IPS DF 6.9 (cell line): ENCODE measurements at regions not wholly inside any gene's neighbourhood (a gene's known extent, or its start where the extent isn't known, plus 50 kb on each side); places are given as distances from the start of the nearest gene placed in this dataset.

ENCODE experiments used
- DNase-seq: peaks from one replicate; pipeline ENCODE4 v3.0.0-alpha.2; 2013; ENCODE audit warnings: low read depth, low spot score
- H3K27ac ChIP-seq: one replicate; pipeline ENCODE4 v1.5.1; 2013; ENCODE audit warnings: low read length, control low read depth
- H3K27me3 ChIP-seq: 2 replicates; pipeline ENCODE4 v1.6.1; 2013; ENCODE audit warnings: mild to moderate bottlenecking, low read length; ENCODE audit not compliant: control insufficient read depth, insufficient read depth
- H3K36me3 ChIP-seq: 2 replicates; pipeline ENCODE4 v1.6.1; 2013; ENCODE audit warnings: low read length; ENCODE audit not compliant: control insufficient read depth, insufficient read depth
- H3K4me1 ChIP-seq: 2 replicates; pipeline ENCODE4 v1.6.1; 2013; ENCODE audit warnings: low read length; ENCODE audit not compliant: control insufficient read depth, insufficient read depth
- H3K4me3 ChIP-seq: 2 replicates; pipeline ENCODE4 v1.5.1; 2013; ENCODE audit warnings: mild to moderate bottlenecking, low read length
- H3K9me3 ChIP-seq: 2 replicates; pipeline ENCODE4 v1.6.1; 2013; ENCODE audit warnings: low read length, inconsistent platforms; ENCODE audit not compliant: control insufficient read depth, insufficient read depth
- WGBS: extraction: QIAGEN DNeasy Blood & Tissue Kit; methylation state at CpG from one replicate; pipeline ENCODE4 v1.1.7; 2013; ENCODE audit warnings: mixed read lengths, missing lambda C conversion rate; ENCODE audit not compliant: insufficient read length, insufficient coverage; 5-methylcytosine and 5-hydroxymethylcytosine counted together

DNA sequence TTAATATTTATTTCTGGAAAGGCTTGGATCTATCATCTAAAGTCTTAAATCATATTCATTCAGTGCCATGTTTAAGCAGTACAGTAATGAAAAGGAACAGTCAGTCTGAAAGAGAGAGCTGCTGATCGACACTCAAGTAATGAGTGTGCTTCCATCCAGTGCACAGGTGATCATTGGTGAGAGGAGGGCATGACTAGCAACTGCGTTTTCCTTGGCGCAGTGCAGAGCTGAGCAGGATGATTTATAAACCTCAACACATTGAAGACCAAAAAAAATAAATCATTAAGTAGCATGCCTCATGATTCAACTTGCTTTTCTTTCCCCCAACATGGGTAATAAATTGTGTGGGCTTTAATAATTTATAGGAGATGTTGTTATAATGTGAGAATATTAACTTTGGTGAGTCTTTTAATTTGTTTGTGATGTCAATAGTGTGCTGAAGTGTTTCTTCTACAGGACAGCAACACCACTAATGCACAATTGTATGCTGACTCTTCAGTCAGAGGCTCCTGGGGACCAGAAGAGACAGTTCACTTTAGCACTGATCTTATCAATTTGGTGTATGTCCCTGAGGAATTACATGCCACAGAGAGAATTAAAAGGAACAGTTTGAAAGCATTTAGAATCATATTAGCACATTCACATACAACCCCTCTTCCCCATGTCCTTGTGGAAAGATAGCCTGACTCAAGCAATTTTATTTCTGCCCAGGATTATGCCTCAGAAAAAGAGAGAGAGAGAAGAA is 199.7 kb upstream of the ADGRL2 start:
- H3K9me3 ChIP-seq, result no peaks in the 10 kb centered on the region
- H3K36me3 ChIP-seq, result no peaks in the 10 kb centered on the region
- WGBS, result no CpG with 5 or more reads among the region's 3 CpGs

DNA sequence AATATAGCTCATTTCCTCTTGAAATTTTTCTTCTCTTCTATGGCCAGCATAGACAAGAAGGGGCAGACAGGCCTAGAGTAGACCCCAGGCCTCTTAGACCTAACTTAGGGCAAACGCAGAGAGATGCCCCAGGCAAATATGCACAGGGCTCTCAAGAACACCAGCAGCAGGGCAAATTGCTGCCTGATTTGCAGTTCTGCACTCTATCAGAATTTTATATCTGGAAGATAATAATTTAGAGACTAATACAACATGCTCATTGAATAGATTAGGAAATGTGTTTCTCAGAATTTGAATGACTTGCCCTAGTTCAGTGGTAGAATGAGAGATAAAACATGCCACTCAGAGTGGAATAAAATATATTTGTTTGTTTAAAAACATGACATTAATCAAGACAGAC is 200.4 kb upstream of the ADGRL2 start:
- no CpG with 5 or more reads among the region's 1 CpG for WGBS
- H3K9me3 ChIP-seq, result no peaks in the 10 kb centered on the region
- H3K36me3 ChIP-seq, result no peaks in the 10 kb centered on the region
- no peaks in the 10 kb centered on the region for H3K27me3 ChIP-seq
- no peaks in the 10 kb centered on the region for H3K4me1 ChIP-seq
- H3K4me3 ChIP-seq, result no peak overlapping the region
- H3K27ac ChIP-seq, result no peak overlapping the region
- no peak for DNase-seq

More for the DNA sequence above, 199.7 kb upstream of the ADGRL2 start:
- Histone ChIP-seq H3K27ac (no peak overlapping the region), H3K4me1 (no peaks in the 10 kb centered on the region), H3K27me3 (no peaks in the 10 kb centered on the region), H3K4me3 (no peak overlapping the region)
- DNase-seq, result no peak

DNA sequence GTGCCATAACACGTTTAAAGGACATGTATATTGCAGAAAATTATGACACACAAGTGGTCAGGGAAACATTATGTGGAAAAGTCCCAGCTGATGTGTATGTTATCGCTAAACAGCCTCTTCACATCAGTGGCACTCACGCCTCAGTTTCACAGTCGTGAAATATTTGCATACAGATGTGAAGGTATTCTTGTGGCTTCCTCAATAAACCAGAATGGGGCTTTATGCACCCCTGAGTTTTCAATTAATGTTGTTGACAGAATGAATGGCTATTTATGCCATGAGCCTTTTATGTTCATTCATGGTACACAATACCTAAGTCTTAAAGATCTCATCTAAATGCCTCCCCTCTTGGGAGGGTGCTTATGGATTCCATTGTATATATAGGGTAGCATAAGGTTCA is 202.1 kb upstream of the ADGRL2 start:
- no peak overlapping the region for H3K4me3 ChIP-seq
- no CpG with 5 or more reads among the region's 4 CpGs for WGBS
- no peak for DNase-seq
- H3K27ac ChIP-seq, result no peak overlapping the region
- H3K36me3 ChIP-seq, result no peaks in the 10 kb centered on the region
- H3K9me3 ChIP-seq, result no peaks in the 10 kb centered on the region
- H3K4me1 ChIP-seq, result no peaks in the 10 kb centered on the region
- H3K27me3 ChIP-seq, result no peaks in the 10 kb centered on the region

DNA sequence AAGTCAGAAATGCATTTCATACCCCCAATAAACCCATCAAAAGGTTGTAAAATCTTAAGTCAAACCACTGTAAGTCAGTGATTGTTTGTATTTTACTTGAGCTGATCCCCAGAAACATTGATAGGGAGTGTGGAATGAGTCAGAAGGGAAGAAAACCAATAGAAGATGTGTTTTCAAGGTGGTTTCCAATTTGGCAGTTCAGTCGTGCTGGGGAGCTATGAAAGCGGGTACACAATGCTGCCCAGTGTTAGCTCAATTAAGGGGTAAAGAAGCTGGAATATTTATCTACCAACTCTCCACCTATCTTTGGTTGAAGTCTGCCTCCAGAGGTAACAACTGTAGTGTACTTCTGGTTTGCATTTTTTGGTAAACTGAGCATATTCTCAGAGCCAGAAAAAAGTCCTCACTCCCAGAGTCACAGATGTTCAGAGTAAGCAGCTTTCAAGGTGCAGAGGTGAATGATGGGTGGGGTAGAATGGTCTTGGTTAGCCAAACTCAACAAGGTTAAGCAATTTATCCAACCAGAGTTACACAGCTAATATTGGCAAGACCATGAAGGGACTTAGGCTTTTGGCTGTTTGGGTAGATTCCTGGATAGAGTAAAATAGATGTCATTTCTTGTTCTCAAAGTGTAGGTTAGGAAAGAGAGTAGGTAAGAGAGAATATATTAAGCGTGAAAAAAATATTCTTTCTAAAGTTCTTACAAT is 202.9 kb upstream of the ADGRL2 start:
- H3K4me1 ChIP-seq, result no peaks in the 10 kb centered on the region
- H3K4me3 ChIP-seq, result no peak overlapping the region
- WGBS, result 100% methylated on average over 1 of the region's 3 CpGs
- H3K27me3 ChIP-seq, result no peaks in the 10 kb centered on the region
- H3K9me3 ChIP-seq, result no peaks in the 10 kb centered on the region
- H3K36me3 ChIP-seq, result no peaks in the 10 kb centered on the region
- no peak for DNase-seq
- H3K27ac ChIP-seq, result no peak overlapping the region

DNA sequence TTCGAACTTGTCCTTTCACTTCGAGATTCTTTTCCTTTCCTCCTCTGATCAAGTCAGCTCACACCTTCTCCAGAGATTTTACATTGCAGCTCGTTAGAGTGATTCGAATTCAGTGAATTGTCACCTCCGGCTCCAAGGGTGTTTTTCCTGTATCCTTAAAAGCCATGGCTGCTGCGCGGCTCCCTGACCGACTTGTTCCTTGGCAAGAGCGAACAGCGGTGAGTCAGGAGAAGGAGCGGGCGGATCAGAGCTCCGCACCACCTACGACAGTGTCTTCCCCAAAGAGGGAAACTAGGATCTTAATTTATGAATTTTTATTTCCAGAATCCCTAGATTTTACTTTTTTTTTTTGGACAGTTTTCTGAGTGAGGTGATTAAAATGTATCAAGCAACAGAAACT is 204.4 kb upstream of the ADGRL2 start:
- no peaks in the 10 kb centered on the region for H3K27me3 ChIP-seq
- H3K9me3 ChIP-seq, result no peaks in the 10 kb centered on the region
- H3K36me3 ChIP-seq, result no peaks in the 10 kb centered on the region
- DNase-seq, result no peak
- H3K4me3 ChIP-seq, result no peak overlapping the region
- H3K4me1 ChIP-seq, result no peaks in the 10 kb centered on the region
- no peak overlapping the region for H3K27ac ChIP-seq
- WGBS, result no CpG with 5 or more reads among the region's 14 CpGs

DNA sequence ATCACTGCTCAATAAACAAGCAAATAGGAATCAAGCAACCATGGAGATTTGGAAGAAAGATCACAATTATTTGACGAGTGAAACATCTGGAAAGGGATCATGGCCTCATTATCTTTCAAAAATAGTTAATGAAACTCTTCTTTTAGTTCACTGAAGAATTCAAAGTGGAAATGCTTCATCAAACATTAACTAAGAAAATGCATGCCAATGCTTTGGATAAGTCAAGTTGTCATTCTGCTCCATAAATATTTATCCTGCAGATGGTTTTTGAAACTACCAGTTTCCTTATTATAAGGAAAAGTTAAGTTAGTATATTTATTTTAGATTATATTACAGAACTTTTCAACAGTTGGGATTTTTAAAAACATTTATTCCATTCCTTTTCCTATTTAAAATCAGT is 206.5 kb upstream of the ADGRL2 start:
- no CpG with 5 or more reads among the region's 1 CpG for WGBS
- Histone ChIP-seq H3K9me3 (no peaks in the 10 kb centered on the region), H3K27ac (no peak overlapping the region), H3K36me3 (no peaks in the 10 kb centered on the region), H3K27me3 (no peaks in the 10 kb centered on the region), H3K4me1 (no peaks in the 10 kb centered on the region), H3K4me3 (no peak overlapping the region)
- no peak for DNase-seq

DNA sequence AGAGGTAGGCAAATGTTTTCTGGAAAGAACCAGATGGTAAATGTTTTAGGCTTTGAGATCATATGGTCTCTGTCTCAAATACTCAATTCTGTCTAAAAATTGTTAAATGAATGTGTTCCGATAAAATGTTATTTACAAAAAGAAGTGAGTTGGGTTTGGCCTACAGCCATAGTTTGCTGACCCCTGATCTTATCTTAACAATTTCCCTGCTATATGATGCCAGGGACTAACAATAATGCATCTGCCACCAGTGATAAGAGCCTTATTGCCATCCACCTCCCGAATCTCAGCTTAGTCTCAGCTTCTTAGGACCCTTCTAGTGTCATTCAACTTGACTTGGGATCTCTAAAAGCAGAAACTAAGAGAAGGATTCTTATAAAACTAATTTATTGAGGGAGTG is 208.5 kb upstream of the ADGRL2 start:
- H3K4me1 ChIP-seq, result no peaks in the 10 kb centered on the region
- H3K27ac ChIP-seq, result no peak overlapping the region
- no peak overlapping the region for H3K4me3 ChIP-seq
- no peaks in the 10 kb centered on the region for H3K9me3 ChIP-seq
- no peak for DNase-seq
- no CpG with 5 or more reads among the region's 2 CpGs for WGBS
- no peaks in the 10 kb centered on the region for H3K36me3 ChIP-seq
- no peaks in the 10 kb centered on the region for H3K27me3 ChIP-seq

DNA sequence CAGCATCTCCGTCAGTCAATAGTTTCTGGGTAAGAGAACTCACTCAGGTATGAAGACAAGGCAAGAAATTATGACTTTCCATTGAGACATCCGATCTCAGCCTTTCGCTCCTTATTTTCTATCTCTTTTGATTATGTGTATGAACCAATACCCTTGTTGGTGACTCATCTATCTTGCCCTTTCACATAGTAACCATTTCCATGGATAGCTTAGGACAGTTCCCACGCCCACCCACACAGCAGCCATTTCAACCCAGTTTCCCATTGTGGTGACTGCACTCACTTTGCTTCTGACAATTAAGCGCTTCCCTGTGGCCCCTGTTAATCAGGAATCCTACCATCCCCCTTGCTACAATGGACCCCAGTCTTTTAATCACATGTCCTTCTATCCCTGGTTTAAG is 210.6 kb upstream of the ADGRL2 start:
- Histone ChIP-seq H3K36me3 (no peaks in the 10 kb centered on the region), H3K27ac (no peak overlapping the region), H3K4me3 (no peak overlapping the region), H3K27me3 (no peaks in the 10 kb centered on the region), H3K9me3 (no peaks in the 10 kb centered on the region), H3K4me1 (no peaks in the 10 kb centered on the region)
- no CpG with 5 or more reads among the region's 5 CpGs for WGBS
- DNase-seq, result no peak

DNA sequence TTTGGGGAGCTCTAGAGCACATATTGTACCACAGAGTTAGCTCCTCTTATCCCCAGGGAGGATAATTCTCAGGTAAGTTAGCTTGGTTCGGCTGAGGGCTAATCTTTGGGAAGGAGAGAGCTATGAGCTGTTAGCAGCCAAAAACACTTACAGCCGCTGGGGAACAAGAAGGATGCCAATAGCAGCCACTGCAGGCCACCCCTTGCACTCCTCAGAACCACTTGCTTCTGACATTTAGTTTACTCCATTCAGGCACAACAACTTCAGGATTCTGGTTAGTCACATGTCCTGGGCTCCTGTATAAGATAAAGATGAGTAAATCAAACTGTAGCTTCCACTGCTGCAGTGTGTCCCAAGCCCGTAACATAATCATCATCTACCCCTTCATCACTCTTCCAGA is 212.6 kb upstream of the ADGRL2 start:
- Histone ChIP-seq H3K36me3 (no peaks in the 10 kb centered on the region), H3K4me1 (no peaks in the 10 kb centered on the region), H3K9me3 (no peaks in the 10 kb centered on the region), H3K27me3 (no peaks in the 10 kb centered on the region), H3K27ac (no peak overlapping the region), H3K4me3 (no peak overlapping the region)
- no CpG with 5 or more reads among the region's 3 CpGs for WGBS
- DNase-seq, result no peak

DNA sequence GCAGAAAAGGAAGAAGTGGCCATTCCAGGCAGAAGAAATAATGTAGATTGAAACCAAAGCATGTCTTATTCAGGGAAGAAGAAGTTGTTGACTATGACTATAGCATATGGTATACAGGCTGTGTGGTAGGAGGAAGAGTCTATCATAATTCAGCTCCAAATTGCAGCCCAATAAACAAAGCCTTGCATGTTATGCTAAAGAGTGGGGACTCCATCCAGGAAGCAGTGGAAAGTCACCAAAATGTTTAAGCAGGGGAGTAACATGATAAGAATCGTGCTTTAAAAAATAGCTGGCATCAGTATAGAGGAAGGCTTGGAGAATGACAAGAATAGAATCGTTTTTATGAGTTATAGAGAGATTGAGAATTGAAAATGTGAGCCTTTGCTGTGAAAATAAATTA is 213.3 kb upstream of the ADGRL2 start:
- DNase-seq, result no peak
- WGBS, result 100% methylated on average over 1 of the region's 2 CpGs
- H3K27ac ChIP-seq, result no peak overlapping the region
- H3K4me3 ChIP-seq, result no peak overlapping the region
- no peaks in the 10 kb centered on the region for H3K36me3 ChIP-seq
- H3K27me3 ChIP-seq, result no peaks in the 10 kb centered on the region
- H3K9me3 ChIP-seq, result no peaks in the 10 kb centered on the region
- no peaks in the 10 kb centered on the region for H3K4me1 ChIP-seq

DNA sequence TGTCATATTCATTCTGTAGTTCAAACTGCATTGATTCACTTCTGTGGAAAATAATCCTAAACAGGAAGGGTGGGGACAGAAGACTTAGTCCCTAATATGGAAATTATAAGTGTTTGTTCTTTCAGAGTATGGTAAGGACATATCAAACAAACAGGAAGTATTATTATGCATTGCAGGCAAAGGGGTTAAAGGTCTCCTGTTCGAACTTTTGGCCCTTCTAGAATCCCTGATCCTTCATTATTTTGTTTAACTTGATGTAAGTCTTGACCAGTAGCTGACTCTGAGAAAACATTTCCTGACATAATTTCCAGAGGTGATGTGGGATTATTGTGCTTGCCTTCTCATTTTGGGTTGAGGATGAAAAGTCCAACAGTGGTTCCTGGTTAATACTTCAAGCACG is 215.4 kb upstream of the ADGRL2 start:
- WGBS, result no CpG with 5 or more reads among the region's 2 CpGs
- H3K27me3 ChIP-seq, result no peaks in the 10 kb centered on the region
- no peak overlapping the region for H3K4me3 ChIP-seq
- H3K4me1 ChIP-seq, result no peaks in the 10 kb centered on the region
- H3K9me3 ChIP-seq, result no peaks in the 10 kb centered on the region
- H3K36me3 ChIP-seq, result no peaks in the 10 kb centered on the region
- no peak for DNase-seq
- no peak overlapping the region for H3K27ac ChIP-seq
